PFSK-1 (cell line): ENCODE measurements at regions not wholly inside any gene's neighbourhood (a gene's known extent, or its start where the extent isn't known, plus 50 kb on each side); places are given as distances from the start of the nearest gene placed in this dataset.

Experiments used
- POLR2AphosphoS5 ChIP-seq: IDR thresholded peaks from 2 replicates; pipeline ENCODE4 v1.6.1; 2012; ENCODE audit warnings: low read depth, mild to moderate bottlenecking, control low read depth, low read length, moderate library complexity
- TF ChIP-seq, protein P1 (sequence below), 2 experiments: IDR thresholded peaks; 2 replicates each; pipeline versions ENCODE4 v1.6.1 to v1.8.0; 2011 to 2012; ENCODE audit warnings: low read depth in 2 of 2, low read length in 2 of 2, control low read depth in 1 of 2, inconsistent platforms in 1 of 2, mild to moderate bottlenecking in 1 of 2, moderate library complexity in 1 of 2; ENCODE audit not compliant: insufficient read depth in 1 of 2

DNA sequence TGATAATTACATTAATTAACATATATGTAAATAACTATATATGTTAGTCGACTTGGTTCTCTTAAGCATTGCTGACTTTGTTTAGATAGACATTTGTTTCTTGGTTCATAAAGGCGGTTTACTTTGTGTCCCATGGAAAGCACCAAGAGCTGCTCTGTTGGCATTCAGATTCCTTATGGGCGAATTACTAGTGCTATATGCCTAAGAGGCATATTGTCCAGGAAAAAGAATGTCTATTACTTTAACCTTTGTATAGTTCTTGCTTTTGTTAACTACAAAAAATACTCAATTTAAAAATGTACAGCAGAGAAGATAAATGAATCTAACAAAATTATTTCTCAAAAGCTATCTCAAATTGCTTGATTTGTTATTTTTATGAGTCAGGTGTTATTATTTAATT, 532.8 kb downstream of the FAT4 start:
- TF ChIP-seq, protein P1, sequence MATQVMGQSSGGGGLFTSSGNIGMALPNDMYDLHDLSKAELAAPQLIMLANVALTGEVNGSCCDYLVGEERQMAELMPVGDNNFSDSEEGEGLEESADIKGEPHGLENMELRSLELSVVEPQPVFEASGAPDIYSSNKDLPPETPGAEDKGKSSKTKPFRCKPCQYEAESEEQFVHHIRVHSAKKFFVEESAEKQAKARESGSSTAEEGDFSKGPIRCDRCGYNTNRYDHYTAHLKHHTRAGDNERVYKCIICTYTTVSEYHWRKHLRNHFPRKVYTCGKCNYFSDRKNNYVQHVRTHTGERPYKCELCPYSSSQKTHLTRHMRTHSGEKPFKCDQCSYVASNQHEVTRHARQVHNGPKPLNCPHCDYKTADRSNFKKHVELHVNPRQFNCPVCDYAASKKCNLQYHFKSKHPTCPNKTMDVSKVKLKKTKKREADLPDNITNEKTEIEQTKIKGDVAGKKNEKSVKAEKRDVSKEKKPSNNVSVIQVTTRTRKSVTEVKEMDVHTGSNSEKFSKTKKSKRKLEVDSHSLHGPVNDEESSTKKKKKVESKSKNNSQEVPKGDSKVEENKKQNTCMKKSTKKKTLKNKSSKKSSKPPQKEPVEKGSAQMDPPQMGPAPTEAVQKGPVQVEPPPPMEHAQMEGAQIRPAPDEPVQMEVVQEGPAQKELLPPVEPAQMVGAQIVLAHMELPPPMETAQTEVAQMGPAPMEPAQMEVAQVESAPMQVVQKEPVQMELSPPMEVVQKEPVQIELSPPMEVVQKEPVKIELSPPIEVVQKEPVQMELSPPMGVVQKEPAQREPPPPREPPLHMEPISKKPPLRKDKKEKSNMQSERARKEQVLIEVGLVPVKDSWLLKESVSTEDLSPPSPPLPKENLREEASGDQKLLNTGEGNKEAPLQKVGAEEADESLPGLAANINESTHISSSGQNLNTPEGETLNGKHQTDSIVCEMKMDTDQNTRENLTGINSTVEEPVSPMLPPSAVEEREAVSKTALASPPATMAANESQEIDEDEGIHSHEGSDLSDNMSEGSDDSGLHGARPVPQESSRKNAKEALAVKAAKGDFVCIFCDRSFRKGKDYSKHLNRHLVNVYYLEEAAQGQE (IDR thresholded peaks at IDR 0.05; ENCODE audit: insufficient read depth in 1 of 2, low read depth in 2 of 2, low read length in 2 of 2) = no peak
- TF ChIP-seq POLR2AphosphoS5 = no peak
